Suprapubic skin (tissue), 4 donors: ENCODE measurements at regions not wholly inside any gene's neighbourhood (a gene's known extent, or its start where the extent isn't known, plus 50 kb on each side); places are given as distances from the start of the nearest gene placed in this dataset.

Experiments
- EP300 ChIP-seq: sonication (generic); formaldehyde crosslinking; IDR thresholded peaks from one replicate; pipeline ENCODE4 v1.6.1; 2017; ENCODE audit warnings: antibody characterized with exemption
- POLR2A ChIP-seq, 2 donors: fragments of 450-650 bp; IDR thresholded peaks; one replicate each; pipeline ENCODE4 v1.6.1; 2017; ENCODE audit warnings: antibody characterized with exemption in 2 of 2, mild to moderate bottlenecking in 2 of 2, moderate library complexity in 2 of 2
- POLR2AphosphoS5 ChIP-seq, 3 donors: sonication (generic); formaldehyde crosslinking; IDR thresholded peaks; one replicate each; pipeline ENCODE4 v1.6.1; 2017; ENCODE audit warnings: antibody characterized with exemption in 3 of 3
- TF ChIP-seq, protein P1 (sequence below), 2 donors: fragments of 200-600 bp in 1 of 2; fragments of 450-650 bp in 1 of 2; sonication (generic) in 1 of 2; IDR thresholded peaks; one replicate each; pipeline ENCODE4 v1.5.1; 2016 to 2019; ENCODE audit warnings: antibody characterized with exemption in 2 of 2, mild to moderate bottlenecking in 1 of 2, moderate library complexity in 1 of 2

- TF ChIP-seq, protein P1, sequence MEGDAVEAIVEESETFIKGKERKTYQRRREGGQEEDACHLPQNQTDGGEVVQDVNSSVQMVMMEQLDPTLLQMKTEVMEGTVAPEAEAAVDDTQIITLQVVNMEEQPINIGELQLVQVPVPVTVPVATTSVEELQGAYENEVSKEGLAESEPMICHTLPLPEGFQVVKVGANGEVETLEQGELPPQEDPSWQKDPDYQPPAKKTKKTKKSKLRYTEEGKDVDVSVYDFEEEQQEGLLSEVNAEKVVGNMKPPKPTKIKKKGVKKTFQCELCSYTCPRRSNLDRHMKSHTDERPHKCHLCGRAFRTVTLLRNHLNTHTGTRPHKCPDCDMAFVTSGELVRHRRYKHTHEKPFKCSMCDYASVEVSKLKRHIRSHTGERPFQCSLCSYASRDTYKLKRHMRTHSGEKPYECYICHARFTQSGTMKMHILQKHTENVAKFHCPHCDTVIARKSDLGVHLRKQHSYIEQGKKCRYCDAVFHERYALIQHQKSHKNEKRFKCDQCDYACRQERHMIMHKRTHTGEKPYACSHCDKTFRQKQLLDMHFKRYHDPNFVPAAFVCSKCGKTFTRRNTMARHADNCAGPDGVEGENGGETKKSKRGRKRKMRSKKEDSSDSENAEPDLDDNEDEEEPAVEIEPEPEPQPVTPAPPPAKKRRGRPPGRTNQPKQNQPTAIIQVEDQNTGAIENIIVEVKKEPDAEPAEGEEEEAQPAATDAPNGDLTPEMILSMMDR (IDR thresholded peaks at IDR 0.05): no peak
- no peak for TF ChIP-seq POLR2A (IDR thresholded peaks at IDR 0.05)
- no peak for TF ChIP-seq EP300
- no peak for TF ChIP-seq POLR2AphosphoS5 (IDR thresholded peaks at IDR 0.05)
Observed at GRCh38 chr12:69168828-69169227, 70.5 kb upstream of the CPSF6 start.
